A549 (cell line): ENCODE measurements at regions not wholly inside any gene's neighbourhood (a gene's known extent, or its start where the extent isn't known, plus 50 kb on each side); places are given as distances from the start of the nearest gene placed in this dataset.

ENCODE experiments used
- CHD2 ChIP-seq: fragments of 150-350 bp; IDR thresholded peaks from 2 replicates; pipeline ENCODE4 v1.6.1; 2014; ENCODE audit warnings: low read length; ENCODE audit not compliant: partially characterized antibody
- EP300 ChIP-seq, 2 experiments: fragments of >200 bp; sonication (Bioruptor Twin); formaldehyde crosslinking; IDR thresholded peaks; 2 replicates in 1 of 2; 3 replicates in 1 of 2; pipeline ENCODE4 v1.6.1; 2016 to 2017
- JUNB ChIP-seq: fragments of >200 bp; sonication (Bioruptor Twin); formaldehyde crosslinking; IDR thresholded peaks from 2 replicates; pipeline ENCODE4 v1.6.1; 2016
- MAFK ChIP-seq: fragments of 450-650 bp; IDR thresholded peaks from 2 replicates; pipeline ENCODE4 v1.6.1; 2014; ENCODE audit not compliant: partially characterized antibody
- POLR2A ChIP-seq: IDR thresholded peaks from 2 replicates; pipeline ENCODE4 v1.6.1; 2012; ENCODE audit warnings: mild to moderate bottlenecking, low read length
- RFX5 ChIP-seq: fragments of 450-650 bp; IDR thresholded peaks from 2 replicates; pipeline ENCODE4 v1.7.1; 2014; ENCODE audit warnings: antibody characterized with exemption, mild to moderate bottlenecking, moderate library complexity
- SMC3 ChIP-seq: fragments of >200 bp; sonication (Bioruptor Twin); formaldehyde crosslinking; IDR thresholded peaks from 3 replicates; pipeline ENCODE4 v1.6.1; 2018; ENCODE audit warnings: inconsistent platforms
- TF ChIP-seq, protein P1 (sequence below): fragments of >200 bp; sonication (Bioruptor Twin); formaldehyde crosslinking; IDR thresholded peaks from 3 replicates; pipeline ENCODE4 v1.5.1; 2016
- TF ChIP-seq, protein P2 (sequence below): IDR thresholded peaks from 2 replicates; pipeline ENCODE4 v1.6.1; 2012

- TF ChIP-seq EP300 (IDR thresholded peaks at IDR 0.05) = no peak
- TF ChIP-seq RFX5 = no peak
- no peak for TF ChIP-seq MAFK
- no peak for TF ChIP-seq SMC3
- TF ChIP-seq, protein P1, sequence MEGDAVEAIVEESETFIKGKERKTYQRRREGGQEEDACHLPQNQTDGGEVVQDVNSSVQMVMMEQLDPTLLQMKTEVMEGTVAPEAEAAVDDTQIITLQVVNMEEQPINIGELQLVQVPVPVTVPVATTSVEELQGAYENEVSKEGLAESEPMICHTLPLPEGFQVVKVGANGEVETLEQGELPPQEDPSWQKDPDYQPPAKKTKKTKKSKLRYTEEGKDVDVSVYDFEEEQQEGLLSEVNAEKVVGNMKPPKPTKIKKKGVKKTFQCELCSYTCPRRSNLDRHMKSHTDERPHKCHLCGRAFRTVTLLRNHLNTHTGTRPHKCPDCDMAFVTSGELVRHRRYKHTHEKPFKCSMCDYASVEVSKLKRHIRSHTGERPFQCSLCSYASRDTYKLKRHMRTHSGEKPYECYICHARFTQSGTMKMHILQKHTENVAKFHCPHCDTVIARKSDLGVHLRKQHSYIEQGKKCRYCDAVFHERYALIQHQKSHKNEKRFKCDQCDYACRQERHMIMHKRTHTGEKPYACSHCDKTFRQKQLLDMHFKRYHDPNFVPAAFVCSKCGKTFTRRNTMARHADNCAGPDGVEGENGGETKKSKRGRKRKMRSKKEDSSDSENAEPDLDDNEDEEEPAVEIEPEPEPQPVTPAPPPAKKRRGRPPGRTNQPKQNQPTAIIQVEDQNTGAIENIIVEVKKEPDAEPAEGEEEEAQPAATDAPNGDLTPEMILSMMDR = no peak
- no peak for TF ChIP-seq POLR2A
- TF ChIP-seq, protein P2, sequence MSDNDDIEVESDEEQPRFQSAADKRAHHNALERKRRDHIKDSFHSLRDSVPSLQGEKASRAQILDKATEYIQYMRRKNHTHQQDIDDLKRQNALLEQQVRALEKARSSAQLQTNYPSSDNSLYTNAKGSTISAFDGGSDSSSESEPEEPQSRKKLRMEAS = no peak
- no peak for TF ChIP-seq JUNB
- no peak for TF ChIP-seq CHD2
Measured at GRCh38 chr11:103581760-103582159, 454.7 kb upstream of the DDI1 start.
